ENCODE measurements at regions not wholly inside any gene's neighbourhood (a gene's known extent, or its start where the extent isn't known, plus 50 kb on each side); places are given as distances from the start of the nearest gene placed in this dataset.

DNA sequence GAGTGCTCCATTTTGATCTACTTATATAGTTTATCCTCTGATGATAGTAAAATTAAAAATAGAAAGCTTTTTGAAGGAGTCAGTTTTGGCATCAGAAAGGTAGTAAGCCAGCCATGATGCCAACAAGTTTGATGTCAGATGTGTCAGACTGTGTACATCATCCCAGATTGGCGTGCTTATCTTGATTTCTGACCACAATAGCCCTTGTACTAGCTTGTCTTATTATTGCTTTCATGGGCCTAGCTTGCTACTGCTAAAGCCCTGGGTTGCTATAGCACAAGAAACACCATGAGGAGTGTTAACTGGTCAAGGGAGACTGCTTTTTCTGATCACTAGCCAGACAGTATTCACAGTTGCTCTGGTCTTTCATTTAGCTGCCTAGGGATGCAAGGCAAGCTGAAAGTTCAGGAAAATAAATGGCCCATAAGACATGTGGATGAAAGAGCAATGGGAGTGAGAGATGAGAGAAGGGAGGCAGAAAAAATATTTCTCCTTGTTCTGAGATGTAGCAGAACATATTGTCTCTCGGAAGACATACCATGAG, 1038.5 kb downstream of the JRKL start (continued):
- TF ChIP-seq POLR2AphosphoS2 (conservative IDR thresholded peaks at IDR 0.05; ENCODE audit: low read length) (no peak), EP300 (IDR thresholded peaks at IDR 0.05) (no peak), RFX5 (IDR thresholded peaks at IDR 0.05) (no peak)

DNA sequence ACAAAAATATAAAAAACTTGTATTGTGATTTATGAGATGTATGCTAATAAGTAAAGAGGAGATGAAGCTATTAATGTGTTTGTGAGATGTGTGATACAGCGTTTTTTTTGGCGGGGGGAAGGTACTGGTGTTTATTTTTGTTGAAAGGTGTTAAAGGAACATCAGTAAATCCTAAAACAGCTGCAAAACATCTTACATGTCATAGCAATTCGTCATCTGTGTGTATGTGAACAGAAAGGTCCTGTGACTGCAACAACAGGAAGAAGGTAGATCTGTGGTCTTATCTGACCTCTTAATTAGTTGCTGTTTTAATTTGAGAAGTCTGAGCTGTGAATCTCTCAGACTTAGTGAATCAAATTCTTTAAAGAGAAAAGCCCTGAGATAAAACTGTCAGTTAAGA, 1041.1 kb downstream of the JRKL start:
- Histone ChIP-seq H3K4me2 (no peak overlapping the region), H3K27ac (no peak overlapping the region), H3K4me3 (no peak overlapping the region), H3K9me3 (no peaks in the 10 kb centered on the region), H3K4me1 (no peaks in the 10 kb centered on the region)
- 2% methylated on average over 3 of the region's 3 CpGs for WGBS (ENCODE audit: missing lambda C conversion rate)
- ATAC-seq (no peak), FAIRE-seq (no peak), DNase-seq (ENCODE audit: low read depth in 1 of 2, low spot score in 1 of 2) (no peak)
- ChIA-PET CTCF (no interaction called here), POLR2A (no interaction called here)
- TF ChIP-seq EP300 (IDR thresholded peaks at IDR 0.05): no peak
- no peak for TF ChIP-seq POLR2AphosphoS2 (conservative IDR thresholded peaks at IDR 0.05; ENCODE audit: low read length)
- TF ChIP-seq, protein P1, sequence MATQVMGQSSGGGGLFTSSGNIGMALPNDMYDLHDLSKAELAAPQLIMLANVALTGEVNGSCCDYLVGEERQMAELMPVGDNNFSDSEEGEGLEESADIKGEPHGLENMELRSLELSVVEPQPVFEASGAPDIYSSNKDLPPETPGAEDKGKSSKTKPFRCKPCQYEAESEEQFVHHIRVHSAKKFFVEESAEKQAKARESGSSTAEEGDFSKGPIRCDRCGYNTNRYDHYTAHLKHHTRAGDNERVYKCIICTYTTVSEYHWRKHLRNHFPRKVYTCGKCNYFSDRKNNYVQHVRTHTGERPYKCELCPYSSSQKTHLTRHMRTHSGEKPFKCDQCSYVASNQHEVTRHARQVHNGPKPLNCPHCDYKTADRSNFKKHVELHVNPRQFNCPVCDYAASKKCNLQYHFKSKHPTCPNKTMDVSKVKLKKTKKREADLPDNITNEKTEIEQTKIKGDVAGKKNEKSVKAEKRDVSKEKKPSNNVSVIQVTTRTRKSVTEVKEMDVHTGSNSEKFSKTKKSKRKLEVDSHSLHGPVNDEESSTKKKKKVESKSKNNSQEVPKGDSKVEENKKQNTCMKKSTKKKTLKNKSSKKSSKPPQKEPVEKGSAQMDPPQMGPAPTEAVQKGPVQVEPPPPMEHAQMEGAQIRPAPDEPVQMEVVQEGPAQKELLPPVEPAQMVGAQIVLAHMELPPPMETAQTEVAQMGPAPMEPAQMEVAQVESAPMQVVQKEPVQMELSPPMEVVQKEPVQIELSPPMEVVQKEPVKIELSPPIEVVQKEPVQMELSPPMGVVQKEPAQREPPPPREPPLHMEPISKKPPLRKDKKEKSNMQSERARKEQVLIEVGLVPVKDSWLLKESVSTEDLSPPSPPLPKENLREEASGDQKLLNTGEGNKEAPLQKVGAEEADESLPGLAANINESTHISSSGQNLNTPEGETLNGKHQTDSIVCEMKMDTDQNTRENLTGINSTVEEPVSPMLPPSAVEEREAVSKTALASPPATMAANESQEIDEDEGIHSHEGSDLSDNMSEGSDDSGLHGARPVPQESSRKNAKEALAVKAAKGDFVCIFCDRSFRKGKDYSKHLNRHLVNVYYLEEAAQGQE (IDR thresholded peaks at IDR 0.05): no peak
- no peak for TF ChIP-seq CHD4 (IDR thresholded peaks at IDR 0.05; ENCODE audit: borderline replicate concordance)
- no peak for TF ChIP-seq FOXS1 (CRISPR knock-in tag; IDR thresholded peaks at IDR 0.05)
- TF ChIP-seq, protein P2, sequence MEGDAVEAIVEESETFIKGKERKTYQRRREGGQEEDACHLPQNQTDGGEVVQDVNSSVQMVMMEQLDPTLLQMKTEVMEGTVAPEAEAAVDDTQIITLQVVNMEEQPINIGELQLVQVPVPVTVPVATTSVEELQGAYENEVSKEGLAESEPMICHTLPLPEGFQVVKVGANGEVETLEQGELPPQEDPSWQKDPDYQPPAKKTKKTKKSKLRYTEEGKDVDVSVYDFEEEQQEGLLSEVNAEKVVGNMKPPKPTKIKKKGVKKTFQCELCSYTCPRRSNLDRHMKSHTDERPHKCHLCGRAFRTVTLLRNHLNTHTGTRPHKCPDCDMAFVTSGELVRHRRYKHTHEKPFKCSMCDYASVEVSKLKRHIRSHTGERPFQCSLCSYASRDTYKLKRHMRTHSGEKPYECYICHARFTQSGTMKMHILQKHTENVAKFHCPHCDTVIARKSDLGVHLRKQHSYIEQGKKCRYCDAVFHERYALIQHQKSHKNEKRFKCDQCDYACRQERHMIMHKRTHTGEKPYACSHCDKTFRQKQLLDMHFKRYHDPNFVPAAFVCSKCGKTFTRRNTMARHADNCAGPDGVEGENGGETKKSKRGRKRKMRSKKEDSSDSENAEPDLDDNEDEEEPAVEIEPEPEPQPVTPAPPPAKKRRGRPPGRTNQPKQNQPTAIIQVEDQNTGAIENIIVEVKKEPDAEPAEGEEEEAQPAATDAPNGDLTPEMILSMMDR (IDR thresholded peaks at IDR 0.05): no peak
- no peak for TF ChIP-seq FOSL2 (IDR thresholded peaks at IDR 0.05)
- TF ChIP-seq FOSL2 (CRISPR knock-in tag; IDR thresholded peaks at IDR 0.05): no peak
- TF ChIP-seq TP53 (CRISPR knock-in tag; IDR thresholded peaks at IDR 0.05): no peak
- TF ChIP-seq MAFK (IDR thresholded peaks at IDR 0.05; ENCODE audit: partially characterized antibody): no peak
- no peak for TF ChIP-seq SREBF2 (IDR thresholded peaks at IDR 0.05)
- TF ChIP-seq KDM5A (IDR thresholded peaks at IDR 0.05): no peak
- TF ChIP-seq ZC3H11A (IDR thresholded peaks at IDR 0.05): no peak
- TF ChIP-seq KDM1A (IDR thresholded peaks at IDR 0.05; ENCODE audit: low read depth): no peak
- TF ChIP-seq, protein P3, sequence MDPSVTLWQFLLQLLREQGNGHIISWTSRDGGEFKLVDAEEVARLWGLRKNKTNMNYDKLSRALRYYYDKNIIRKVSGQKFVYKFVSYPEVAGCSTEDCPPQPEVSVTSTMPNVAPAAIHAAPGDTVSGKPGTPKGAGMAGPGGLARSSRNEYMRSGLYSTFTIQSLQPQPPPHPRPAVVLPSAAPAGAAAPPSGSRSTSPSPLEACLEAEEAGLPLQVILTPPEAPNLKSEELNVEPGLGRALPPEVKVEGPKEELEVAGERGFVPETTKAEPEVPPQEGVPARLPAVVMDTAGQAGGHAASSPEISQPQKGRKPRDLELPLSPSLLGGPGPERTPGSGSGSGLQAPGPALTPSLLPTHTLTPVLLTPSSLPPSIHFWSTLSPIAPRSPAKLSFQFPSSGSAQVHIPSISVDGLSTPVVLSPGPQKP (IDR thresholded peaks at IDR 0.05; ENCODE audit: low read depth, low read length): no peak
- no peak for TF ChIP-seq ESRRA (IDR thresholded peaks at IDR 0.05; ENCODE audit: borderline replicate concordance, low read length)

DNA sequence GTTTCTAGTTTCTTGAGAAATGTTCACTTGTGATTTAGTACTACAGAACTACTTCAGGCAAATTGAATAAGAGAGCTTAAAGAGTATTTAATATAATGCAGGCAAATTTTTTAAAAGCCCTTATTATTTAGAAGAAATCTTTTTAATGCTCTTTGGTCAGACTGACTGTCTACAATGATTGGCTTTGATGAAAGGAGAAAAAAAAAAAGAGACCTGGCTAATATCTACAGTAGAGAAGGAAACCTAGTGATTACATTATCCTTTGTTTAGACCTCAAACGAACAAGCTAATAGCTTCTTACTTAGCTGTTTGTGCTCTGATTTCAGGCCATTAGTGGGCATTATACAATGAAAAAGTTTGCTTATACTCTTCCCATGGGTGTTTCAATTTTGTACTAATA, 1043.1 kb downstream of the JRKL start:
- H3K4me1 ChIP-seq: no peaks in the 10 kb centered on the region
- no peak overlapping the region for H3K4me2 ChIP-seq
- WGBS (ENCODE audit: missing lambda C conversion rate): 0% methylated on average over 1 of the region's 1 CpG
- TF ChIP-seq CBX2 (IDR thresholded peaks at IDR 0.05; ENCODE audit: borderline replicate concordance, low read depth): no peak
- TF ChIP-seq, protein P4, sequence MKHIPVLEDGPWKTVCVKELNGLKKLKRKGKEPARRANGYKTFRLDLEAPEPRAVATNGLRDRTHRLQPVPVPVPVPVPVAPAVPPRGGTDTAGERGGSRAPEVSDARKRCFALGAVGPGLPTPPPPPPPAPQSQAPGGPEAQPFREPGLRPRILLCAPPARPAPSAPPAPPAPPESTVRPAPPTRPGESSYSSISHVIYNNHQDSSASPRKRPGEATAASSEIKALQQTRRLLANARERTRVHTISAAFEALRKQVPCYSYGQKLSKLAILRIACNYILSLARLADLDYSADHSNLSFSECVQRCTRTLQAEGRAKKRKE (CRISPR knock-in tag; IDR thresholded peaks at IDR 0.05; ENCODE audit: low read depth): no peak
- CTCF ChIA-PET: no interaction called here
- H3K27ac ChIP-seq: no peak overlapping the region
- no peak for FAIRE-seq
- H3K9me3 ChIP-seq: no peaks in the 10 kb centered on the region
- no peak for ATAC-seq
- no peak for DNase-seq (ENCODE audit: low read depth in 1 of 2, low spot score in 1 of 2)
- no peak overlapping the region for H3K4me3 ChIP-seq
- POLR2A ChIA-PET: no interaction called here

Data from A549 (cell line).